T-helper 2 cell treated with Interferon-gamma antibody and Interleukin-4, amounts not matched to agents 5 μg/mL and 100 μg/mL, for 36 hours (primary cell): ENCODE measurements at regions not wholly inside any gene's neighbourhood (a gene's known extent, or its start where the extent isn't known, plus 50 kb on each side); places are given as distances from the start of the nearest gene placed in this dataset.

Experiments
- DNase-seq: peaks from one replicate; pipeline ENCODE4 v3.0.0; 2021; ENCODE audit warnings: low spot score
- H3K27ac Mint-ChIP-seq: one replicate; pipeline ENCODE4 v1.8.0; 2021; ENCODE audit warnings: mild to moderate bottlenecking, mixed read lengths
- H3K27me3 Mint-ChIP-seq: one replicate; pipeline ENCODE4 v1.8.0; 2021; ENCODE audit warnings: low read depth, mixed read lengths
- H3K36me3 Mint-ChIP-seq: one replicate; pipeline ENCODE4 v1.8.0; 2021; ENCODE audit warnings: low read depth, mixed read lengths
- H3K4me1 Mint-ChIP-seq: one replicate; pipeline ENCODE4 v1.8.0; 2021; ENCODE audit warnings: low read depth, mixed read lengths
- H3K4me3 Mint-ChIP-seq: one replicate; pipeline ENCODE4 v1.8.0; 2022; ENCODE audit warnings: mild to moderate bottlenecking, moderate library complexity, mixed read lengths
- H3K9me3 Mint-ChIP-seq: one replicate; pipeline ENCODE4 v1.8.0; 2021; ENCODE audit warnings: mixed read lengths

DNA sequence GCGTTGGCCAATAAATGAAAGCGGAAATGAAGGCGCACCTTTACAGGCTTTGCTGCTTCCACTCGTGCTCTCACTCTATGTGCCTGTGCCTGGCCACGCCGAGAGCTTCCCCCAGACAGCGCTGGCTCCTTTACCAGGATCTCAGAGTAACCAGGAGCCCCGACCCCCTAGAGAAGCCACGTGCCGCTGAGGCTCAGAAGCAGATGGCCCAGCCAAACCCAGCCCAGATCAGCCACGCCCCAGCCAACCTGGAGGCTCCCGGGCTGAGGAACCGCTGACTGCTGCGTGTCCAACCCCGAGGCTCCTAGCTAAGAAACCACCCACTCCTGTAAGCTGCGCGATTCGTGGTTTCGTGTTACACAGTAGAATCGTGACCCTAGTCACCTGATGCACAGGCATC, 199.3 kb downstream of the NCK2 start:
- H3K9me3 Mint-ChIP-seq, result peaks cover 5% of the 10 kb centered on the region
- H3K27me3 Mint-ChIP-seq, result no peaks in the 10 kb centered on the region
- no peaks in the 10 kb centered on the region for H3K4me1 Mint-ChIP-seq
- no peaks in the 10 kb centered on the region for H3K36me3 Mint-ChIP-seq
- H3K27ac Mint-ChIP-seq, result no peak overlapping the region
- H3K4me3 Mint-ChIP-seq, result no peak overlapping the region
- DNase-seq, result no peak
